DOHH2 (cell line): ENCODE measurements at regions not wholly inside any gene's neighbourhood (a gene's known extent, or its start where the extent isn't known, plus 50 kb on each side); places are given as distances from the start of the nearest gene placed in this dataset.

Experiments used
- H3F3A ChIP-seq: fragments of 200-600 bp; sonication (generic), shearing (Covaris generic); 2 replicates; pipeline ENCODE4 v1.6.0; 2016; ENCODE audit warnings: antibody characterized with exemption, mild to moderate bottlenecking; ENCODE audit not compliant: control insufficient read depth, insufficient read depth
- H3K27ac ChIP-seq: fragments of 200-600 bp; sonication (generic); 2 replicates; pipeline ENCODE4 v1.5.1; 2014; ENCODE audit warnings: low read depth, mild to moderate bottlenecking, low read length, moderate library complexity
- H3K27me3 ChIP-seq: fragments of 200-600 bp; sonication (generic); 2 replicates; pipeline ENCODE4 v1.6.1; 2014; ENCODE audit warnings: mild to moderate bottlenecking, low read length, mixed read lengths; ENCODE audit not compliant: control insufficient read depth
- H3K36me3 ChIP-seq: fragments of 200-600 bp; sonication (generic); 2 replicates; pipeline ENCODE4 v1.6.1; 2014; ENCODE audit warnings: mild to moderate bottlenecking, low read length, moderate library complexity, mixed read lengths; ENCODE audit not compliant: control insufficient read depth
- H3K4me1 ChIP-seq: fragments of 200-600 bp; sonication (generic); 2 replicates; pipeline ENCODE4 v1.6.1; 2014; ENCODE audit warnings: mild to moderate bottlenecking, low read length, mixed read lengths; ENCODE audit not compliant: control insufficient read depth
- H3K4me2 ChIP-seq: fragments of 200-600 bp; sonication (generic); 2 replicates; pipeline ENCODE4 v1.6.0; 2014; ENCODE audit warnings: mild to moderate bottlenecking, low read length, moderate library complexity
- H3K4me3 ChIP-seq: fragments of 200-600 bp; sonication (generic); 2 replicates; pipeline ENCODE4 v1.5.1; 2014; ENCODE audit warnings: mild to moderate bottlenecking, low read length, mixed read lengths
- H3K79me2 ChIP-seq: fragments of 200-600 bp; sonication (generic); 2 replicates; pipeline ENCODE4 v1.6.1; 2014; ENCODE audit warnings: mild to moderate bottlenecking, low read length, mixed read lengths; ENCODE audit not compliant: control insufficient read depth
- H3K9me2 ChIP-seq: fragments of 200-600 bp; sonication (generic); replicated peaks from 2 replicates; pipeline ENCODE4 v1.6.1; 2014; ENCODE audit warnings: mild to moderate bottlenecking, low read length, mixed read lengths; ENCODE audit not compliant: control insufficient read depth
- H3K9me3 ChIP-seq: fragments of 200-600 bp; sonication (generic); 2 replicates; pipeline ENCODE4 v1.6.1; 2014; ENCODE audit warnings: antibody characterized with exemption, low read length, mixed read lengths; ENCODE audit not compliant: control insufficient read depth, insufficient read depth
- H4K20me1 ChIP-seq: fragments of 200-600 bp; sonication (generic); 2 replicates; pipeline ENCODE4 v1.6.0; 2014; ENCODE audit warnings: low read depth, mild to moderate bottlenecking, antibody characterized with exemption, low read length, moderate library complexity; ENCODE audit not compliant: control insufficient read depth, insufficient read depth
- EZH2phosphoT487 ChIP-seq: fragments of 200-600 bp; sonication (generic); IDR thresholded peaks from 2 replicates; pipeline ENCODE4 v1.6.1; 2017; ENCODE audit warnings: borderline replicate concordance, mild to moderate bottlenecking, antibody characterized with exemption, low read length, moderate library complexity, mixed read lengths
- TF ChIP-seq, protein P1 (sequence below): fragments of 200-600 bp; sonication (generic); IDR thresholded peaks from one replicate; pipeline ENCODE4 v1.5.1; 2014; ENCODE audit warnings: antibody characterized with exemption, mild to moderate bottlenecking, low read depth, low read length; ENCODE audit not compliant: poor library complexity, severe bottlenecking

DNA sequence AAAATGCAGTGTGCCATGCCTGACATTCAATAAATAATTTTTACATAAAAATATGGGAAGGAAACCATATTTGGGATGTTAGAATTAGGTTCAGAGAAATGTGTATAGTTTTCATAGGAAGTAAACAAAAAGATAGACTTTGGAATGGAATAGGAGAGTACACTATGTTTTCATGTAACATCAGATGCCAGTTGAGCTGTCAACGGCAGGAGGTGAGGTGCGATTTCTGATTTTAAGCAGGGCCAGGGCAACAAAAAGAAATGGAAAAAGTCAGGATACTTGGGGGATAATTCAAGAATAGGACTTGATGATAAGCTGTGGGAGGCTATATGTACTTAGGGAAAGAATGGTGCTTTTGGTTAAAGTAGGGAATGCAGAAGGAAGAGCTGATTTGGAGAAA lies 639.5 kb downstream of the OTOL1 start:
- no peaks in the 10 kb centered on the region for H3K27me3 ChIP-seq
- H3K4me1 ChIP-seq: no peaks in the 10 kb centered on the region
- H4K20me1 ChIP-seq: no peaks in the 10 kb centered on the region
- H3K79me2 ChIP-seq: no peaks in the 10 kb centered on the region
- no peaks in the 10 kb centered on the region for H3K36me3 ChIP-seq
- no peak for TF ChIP-seq EZH2phosphoT487
- TF ChIP-seq, protein P1, sequence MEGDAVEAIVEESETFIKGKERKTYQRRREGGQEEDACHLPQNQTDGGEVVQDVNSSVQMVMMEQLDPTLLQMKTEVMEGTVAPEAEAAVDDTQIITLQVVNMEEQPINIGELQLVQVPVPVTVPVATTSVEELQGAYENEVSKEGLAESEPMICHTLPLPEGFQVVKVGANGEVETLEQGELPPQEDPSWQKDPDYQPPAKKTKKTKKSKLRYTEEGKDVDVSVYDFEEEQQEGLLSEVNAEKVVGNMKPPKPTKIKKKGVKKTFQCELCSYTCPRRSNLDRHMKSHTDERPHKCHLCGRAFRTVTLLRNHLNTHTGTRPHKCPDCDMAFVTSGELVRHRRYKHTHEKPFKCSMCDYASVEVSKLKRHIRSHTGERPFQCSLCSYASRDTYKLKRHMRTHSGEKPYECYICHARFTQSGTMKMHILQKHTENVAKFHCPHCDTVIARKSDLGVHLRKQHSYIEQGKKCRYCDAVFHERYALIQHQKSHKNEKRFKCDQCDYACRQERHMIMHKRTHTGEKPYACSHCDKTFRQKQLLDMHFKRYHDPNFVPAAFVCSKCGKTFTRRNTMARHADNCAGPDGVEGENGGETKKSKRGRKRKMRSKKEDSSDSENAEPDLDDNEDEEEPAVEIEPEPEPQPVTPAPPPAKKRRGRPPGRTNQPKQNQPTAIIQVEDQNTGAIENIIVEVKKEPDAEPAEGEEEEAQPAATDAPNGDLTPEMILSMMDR: no peak
- no peaks in the 10 kb centered on the region for H3K9me2 ChIP-seq
- no peaks in the 10 kb centered on the region for H3K9me3 ChIP-seq
- H3F3A ChIP-seq: no peaks in the 10 kb centered on the region
- no peak overlapping the region for H3K27ac ChIP-seq
- no peak overlapping the region for H3K4me3 ChIP-seq
- no peak overlapping the region for H3K4me2 ChIP-seq

DNA sequence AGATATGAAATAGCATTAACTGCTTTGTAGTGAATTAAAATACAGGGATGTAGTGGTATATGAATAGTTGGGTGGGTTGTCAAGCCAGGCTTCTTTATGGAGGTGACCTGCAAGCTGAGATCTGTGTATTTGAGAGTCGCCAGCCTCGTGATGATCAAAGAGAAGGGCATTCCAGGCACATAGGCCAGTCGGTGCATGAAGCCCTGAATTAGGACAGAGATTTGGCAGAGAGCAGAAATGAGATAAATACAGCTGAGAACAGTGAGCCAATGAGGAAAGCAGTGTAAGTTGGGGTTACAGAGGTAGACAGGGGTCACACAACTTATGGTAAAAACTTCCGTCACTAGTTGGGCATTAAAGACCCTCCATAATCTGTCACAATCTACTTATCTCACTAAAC lies 641.9 kb downstream of the OTOL1 start:
- Histone ChIP-seq H3K27ac (no peak overlapping the region), H4K20me1 (no peaks in the 10 kb centered on the region), H3K36me3 (no peaks in the 10 kb centered on the region), H3F3A (no peaks in the 10 kb centered on the region), H3K27me3 (no peaks in the 10 kb centered on the region), H3K4me2 (no peak overlapping the region), H3K79me2 (no peaks in the 10 kb centered on the region), H3K4me1 (no peaks in the 10 kb centered on the region), H3K9me3 (no peaks in the 10 kb centered on the region), H3K9me2 (no peaks in the 10 kb centered on the region), H3K4me3 (no peak overlapping the region)
- TF ChIP-seq, protein P1: no peak
- TF ChIP-seq EZH2phosphoT487: no peak

DNA sequence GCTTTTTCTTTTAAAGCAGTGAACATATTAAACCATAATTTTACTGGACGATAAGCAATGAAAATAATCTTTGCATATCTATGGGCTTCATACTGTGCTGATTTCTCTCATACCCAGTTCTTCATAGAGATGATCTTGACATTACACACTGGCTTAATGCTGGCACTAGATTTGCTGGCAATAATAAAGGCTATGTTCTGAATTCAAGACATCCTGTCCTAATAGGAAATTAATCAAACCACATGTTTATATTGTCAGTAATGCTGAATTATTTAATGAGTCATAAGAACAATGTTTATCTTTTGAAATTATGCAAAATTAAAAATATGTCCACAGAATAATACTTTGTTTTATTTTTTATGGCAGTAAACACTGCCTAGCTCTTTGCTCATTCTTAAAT lies 643.2 kb downstream of the OTOL1 start:
- Histone ChIP-seq H3K9me2 (no peaks in the 10 kb centered on the region), H3K4me2 (no peak overlapping the region), H3K9me3 (no peaks in the 10 kb centered on the region), H3K79me2 (no peaks in the 10 kb centered on the region), H3F3A (no peaks in the 10 kb centered on the region), H3K4me3 (no peak overlapping the region), H3K4me1 (no peaks in the 10 kb centered on the region), H3K27ac (no peak overlapping the region), H3K36me3 (no peaks in the 10 kb centered on the region), H4K20me1 (no peaks in the 10 kb centered on the region), H3K27me3 (no peaks in the 10 kb centered on the region)
- TF ChIP-seq EZH2phosphoT487: no peak
- TF ChIP-seq, protein P1: no peak
